HG02588 (cell line): ENCODE measurements at regions not wholly inside any gene's neighbourhood (a gene's known extent, or its start where the extent isn't known, plus 50 kb on each side); places are given as distances from the start of the nearest gene placed in this dataset.

ENCODE experiments used
- ATAC-seq: cut with Tn5 transposase; IDR thresholded peaks from one replicate; pipeline ENCODE4 v1.9.1; 2021; ENCODE audit warnings: mild to moderate bottlenecking, moderate library complexity; ENCODE audit not compliant: unreplicated experiment

GRCh38 chr13:103195762-103196161, 129.5 kb upstream of the SLC10A2 start:
- ATAC-seq, result no peak

- no peak for ATAC-seq
These were observed 128.7 kb upstream of the SLC10A2 start for GRCh38 chr13:103194871-103195270.

- ATAC-seq, result no peak
These were observed 126.4 kb upstream of the SLC10A2 start for GRCh38 chr13:103192511-103193135.

GRCh38 chr13:103190841-103191240, 124.6 kb upstream of the SLC10A2 start:
- no peak for ATAC-seq

GRCh38 chr13:103188713-103189326, 122.6 kb upstream of the SLC10A2 start:
- no peak for ATAC-seq

- ATAC-seq, result no peak
These were observed 121.5 kb upstream of the SLC10A2 start for GRCh38 chr13:103187721-103188156.

- ATAC-seq, result peak; percentile 56
These were observed 118.2 kb upstream of the SLC10A2 start for GRCh38 chr13:103184413-103184812.

DNA sequence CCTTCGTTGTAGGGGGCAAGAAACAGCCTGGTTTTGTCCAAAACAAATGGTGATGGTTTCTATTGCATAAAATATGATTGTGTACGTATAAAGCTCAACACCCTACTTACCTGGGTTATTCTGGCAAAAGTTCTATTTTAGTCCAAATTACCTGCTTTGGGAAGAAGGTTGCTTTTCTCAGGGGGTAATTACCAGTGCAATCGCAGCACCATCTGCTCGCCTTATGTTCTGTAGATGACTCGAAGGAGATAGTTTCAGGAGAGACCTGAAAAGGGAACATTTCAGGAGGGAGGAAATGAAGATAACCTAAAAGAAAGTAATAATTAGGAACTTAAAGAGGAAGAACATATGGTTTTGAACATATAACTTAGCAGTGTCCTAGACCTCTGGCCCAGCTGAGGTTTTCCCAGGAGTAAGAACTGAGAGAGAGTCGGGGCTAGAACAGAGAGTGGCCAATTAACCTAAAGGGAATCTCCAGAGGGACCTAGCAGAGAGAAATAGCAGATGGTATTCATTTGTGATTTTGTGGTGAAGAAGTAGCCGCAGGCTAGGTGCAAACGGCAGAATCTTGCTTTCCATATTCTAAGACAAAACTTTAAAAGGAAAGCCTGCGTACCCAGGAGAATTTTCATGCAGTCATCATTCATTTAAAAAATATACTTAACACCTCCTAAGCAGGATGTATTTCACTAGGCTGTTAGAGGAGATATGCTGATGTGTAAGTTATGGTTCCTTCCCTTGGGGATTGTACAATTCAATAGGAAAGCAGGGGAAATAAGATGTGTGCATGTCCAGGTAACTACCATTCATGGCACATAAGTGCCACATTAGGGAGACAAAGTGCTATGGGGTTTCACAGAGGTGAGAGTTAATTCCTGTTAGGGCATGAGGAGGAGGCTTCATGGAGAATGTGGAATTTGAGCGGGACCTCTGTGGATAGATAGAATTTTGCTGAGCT, 113.0 kb upstream of the SLC10A2 start:
- ATAC-seq, result no peak

- no peak for ATAC-seq
These were observed 108.7 kb upstream of the SLC10A2 start for GRCh38 chr13:103174966-103175365.

DNA sequence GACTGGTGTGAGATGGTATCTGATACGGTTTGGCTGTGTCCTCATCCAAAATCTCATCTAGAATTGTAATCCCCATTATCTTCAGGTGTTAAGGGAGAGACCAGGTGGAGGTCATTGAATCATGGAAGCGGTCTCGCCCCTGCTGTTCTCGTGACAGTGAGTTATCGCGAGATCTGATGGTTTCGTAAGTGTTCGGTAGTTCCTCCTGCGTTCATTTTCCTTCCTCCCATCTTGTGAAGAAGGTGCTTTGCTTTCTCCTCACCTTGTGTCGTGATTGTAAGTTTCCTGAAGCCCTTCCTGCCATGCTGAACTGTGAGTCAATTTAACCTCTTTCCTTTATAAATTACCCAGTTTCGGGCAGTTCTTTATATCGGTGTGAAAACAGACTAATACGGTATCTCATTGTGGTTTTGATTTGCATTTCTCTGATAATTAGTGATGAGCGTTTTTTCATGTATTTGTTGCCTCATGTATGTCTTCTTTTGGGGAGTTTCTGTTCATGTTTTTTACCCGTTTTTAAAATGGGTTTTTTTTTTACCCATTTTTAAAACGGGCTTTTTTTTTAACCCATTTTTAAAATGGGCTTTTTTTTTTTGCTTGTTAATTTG, 102.8 kb upstream of the SLC10A2 start:
- no peak for ATAC-seq

DNA sequence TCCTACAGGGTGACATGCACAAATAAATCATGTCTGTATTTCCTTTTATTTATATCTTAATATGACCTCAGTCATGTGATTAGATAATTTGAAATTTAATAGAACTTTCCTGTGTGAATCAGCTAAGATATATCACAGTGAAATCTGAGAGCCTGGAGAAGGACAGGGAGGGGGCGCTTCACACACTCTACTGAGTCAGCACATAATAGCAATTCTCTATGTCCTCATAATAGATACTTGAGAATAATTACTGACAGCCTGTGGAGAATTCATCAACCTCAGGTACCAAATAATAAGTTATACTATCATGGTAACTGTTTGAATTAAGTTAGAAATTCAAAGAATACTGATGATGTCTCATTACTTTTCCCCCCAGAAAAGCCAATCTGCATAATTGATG, 98.0 kb upstream of the SLC10A2 start:
- ATAC-seq, result no peak

DNA sequence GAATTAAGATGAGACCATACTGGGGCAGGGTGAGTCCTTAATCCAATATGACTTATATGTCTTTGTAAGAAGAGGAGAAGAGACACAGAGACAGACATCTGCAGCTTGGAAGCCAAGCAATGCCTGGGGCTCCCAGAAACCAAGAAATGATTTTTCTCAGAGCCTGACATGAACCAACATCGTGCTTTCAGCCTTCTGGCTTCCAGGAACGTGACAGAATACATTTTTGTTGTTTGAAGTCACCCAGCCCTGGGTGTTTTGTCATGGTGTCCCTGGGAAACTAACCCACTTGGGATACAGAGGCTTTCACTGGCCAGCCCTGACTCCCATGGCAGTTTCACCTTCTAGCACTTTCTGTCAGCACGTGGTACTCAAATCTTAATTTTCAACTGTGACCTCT, 95.3 kb upstream of the SLC10A2 start:
- ATAC-seq, result no peak

GRCh38 chr13:103157434-103158145, 91.4 kb upstream of the SLC10A2 start:
- ATAC-seq, result no peak

GRCh38 chr13:103157016-103157415, 90.8 kb upstream of the SLC10A2 start:
- no peak for ATAC-seq

DNA sequence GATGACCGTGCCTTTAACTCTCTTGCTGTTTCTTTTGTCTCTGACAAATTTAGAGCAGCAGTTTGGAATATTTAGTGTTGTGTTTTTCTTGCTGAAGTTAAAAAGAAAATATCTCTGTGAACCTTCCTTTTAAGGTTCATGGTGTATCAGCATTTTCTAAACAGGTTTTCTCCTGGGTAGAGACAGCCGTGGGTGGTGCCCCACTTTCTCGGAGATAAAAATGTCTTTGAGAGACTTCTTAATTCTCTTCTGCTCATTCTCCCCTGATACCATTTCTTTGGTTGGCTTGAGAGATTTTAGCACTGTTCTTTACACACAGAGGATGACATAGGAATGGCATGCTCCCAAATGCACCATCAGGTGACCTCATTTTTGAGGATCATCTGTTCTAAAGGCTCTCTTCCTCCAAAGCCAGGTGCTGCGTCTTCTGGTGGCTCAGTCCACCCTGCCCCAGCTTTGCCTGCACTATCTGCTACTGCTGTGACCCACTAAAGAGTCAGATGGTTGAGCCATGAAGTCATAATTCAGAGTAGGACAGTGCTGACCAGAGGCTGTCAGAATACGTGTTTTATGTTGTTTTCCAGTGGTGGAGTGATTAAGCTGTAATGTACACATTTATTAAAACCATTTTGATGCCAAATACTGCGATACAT, 90.3 kb upstream of the SLC10A2 start:
- no peak for ATAC-seq

DNA sequence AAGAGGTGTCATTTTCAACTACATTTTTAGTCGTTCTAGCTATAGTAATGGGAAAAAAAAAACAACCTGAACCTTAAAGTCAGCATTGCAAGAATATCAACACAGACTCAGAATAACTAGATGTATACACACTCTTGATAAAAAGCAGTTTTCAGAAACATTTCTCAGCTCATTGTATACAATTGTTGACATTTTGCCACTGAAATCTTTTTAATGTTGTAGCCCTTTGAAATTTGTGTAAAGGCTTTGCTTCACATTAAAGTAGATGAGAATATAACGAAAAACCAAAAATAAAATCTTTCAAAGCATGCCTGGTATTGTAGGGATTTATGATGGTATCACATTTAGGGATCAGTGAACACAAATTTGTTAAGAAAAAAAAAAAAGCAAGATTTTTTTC, 87.2 kb upstream of the SLC10A2 start:
- no peak for ATAC-seq

DNA sequence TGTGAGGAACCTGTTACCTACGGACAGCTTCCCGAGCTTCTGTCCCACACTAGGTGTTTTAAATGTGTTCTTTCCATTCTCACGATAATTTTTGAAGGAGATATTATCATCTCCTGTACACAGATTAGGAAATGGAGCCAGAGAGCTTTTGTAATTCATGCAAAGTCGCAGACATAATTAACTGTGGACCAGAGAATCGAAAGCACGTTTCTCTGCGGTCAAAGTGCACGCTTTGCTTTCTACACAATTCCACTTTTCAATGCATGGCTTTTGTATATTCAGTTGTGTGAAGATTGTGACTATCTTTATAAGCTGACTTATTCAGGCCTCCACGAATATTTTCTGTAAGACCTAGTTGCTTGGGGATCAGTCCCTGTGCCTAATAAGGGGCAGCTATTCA, 81.7 kb upstream of the SLC10A2 start:
- ATAC-seq, result no peak

GRCh38 chr13:103145442-103145841, 79.2 kb upstream of the SLC10A2 start:
- no peak for ATAC-seq

- ATAC-seq, result no peak
These were observed 77.2 kb upstream of the SLC10A2 start for GRCh38 chr13:103143432-103143831.

DNA sequence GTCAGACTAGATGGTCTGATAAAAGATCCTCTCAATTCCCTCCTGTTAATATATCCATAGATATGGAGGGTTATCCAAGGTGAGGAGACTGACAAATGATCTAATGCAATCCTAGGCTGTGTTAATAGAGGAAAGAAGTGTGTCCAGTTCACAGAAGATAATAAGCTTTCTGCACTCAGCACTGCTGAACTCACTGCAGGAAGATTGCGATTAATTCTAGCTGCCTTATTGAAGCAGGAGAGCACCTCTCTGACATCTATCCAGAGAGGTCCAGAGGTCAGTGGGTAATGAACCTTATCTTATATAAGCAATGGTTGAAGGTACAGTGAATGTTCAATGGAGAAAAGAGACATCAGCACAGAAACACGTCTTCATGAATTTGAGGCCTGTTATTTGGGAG, 75.9 kb upstream of the SLC10A2 start:
- ATAC-seq, result no peak
